Activated CD8-positive, alpha-beta memory T cell treated with anti-CD3 and anti-CD28 coated beads for 36 hours (primary cell): ENCODE measurements at regions not wholly inside any gene's neighbourhood (a gene's known extent, or its start where the extent isn't known, plus 50 kb on each side); places are given as distances from the start of the nearest gene placed in this dataset.

Source experiments
- CTCF ChIA-PET: fragments of 350-600 bp; sonication (Branson Sonifier 250); formaldehyde crosslinking; loops from one replicate; lab custom pipeline; 2021; ENCODE audit warnings: antibody characterized with exemption; lab: Charles Lee
- POLR2A ChIA-PET: fragments of 350-600 bp; sonication (Branson Sonifier 250); formaldehyde crosslinking; loops from one replicate; lab custom pipeline; 2021; ENCODE audit warnings: antibody characterized with exemption; lab: Charles Lee

- ChIA-PET POLR2A (no interaction called here), CTCF (interaction anchor here (0.6 to 1.3 kb wide), 2 partner anchors 48 to 117 kb away, joined by 3 to 4 read pairs; no protein-coding TSS in a partner anchor)
Measured at GRCh38 chr3:184471439-184471838, 90.1 kb upstream of the EPHB3 start.

GRCh38 chr3:184472723-184473428, 88.7 kb upstream of the EPHB3 start:
- ChIA-PET CTCF (no interaction called here), POLR2A (no interaction called here)

- POLR2A ChIA-PET: interaction anchor here (1.0 kb wide), 1 partner anchor 44 kb away, joined by 3 read pairs; no protein-coding TSS in a partner anchor
- CTCF ChIA-PET: interaction anchor here (2.3 kb wide), 1 partner anchor 39 kb away, joined by 6 read pairs; no protein-coding TSS in a partner anchor
Measured at GRCh38 chr3:184474897-184475296, 86.7 kb upstream of the EPHB3 start.

- ChIA-PET CTCF (no interaction called here), POLR2A (no interaction called here)
Measured at GRCh38 chr3:184477940-184478339, 83.6 kb upstream of the EPHB3 start.

GRCh38 chr3:184479426-184480126, 82.0 kb upstream of the EPHB3 start:
- ChIA-PET POLR2A (no interaction called here), CTCF (no interaction called here)

GRCh38 chr3:184480831-184481230, 80.8 kb upstream of the EPHB3 start:
- POLR2A ChIA-PET: interaction anchor here (0.5 kb wide), 1 partner anchor 34 kb away, joined by 9 read pairs; no protein-coding TSS in a partner anchor
- CTCF ChIA-PET: no interaction called here

- CTCF ChIA-PET: no interaction called here
- POLR2A ChIA-PET: no interaction called here
Measured at GRCh38 chr3:184481984-184482671, 79.5 kb upstream of the EPHB3 start.

- ChIA-PET CTCF (no interaction called here), POLR2A (no interaction called here)
Measured at GRCh38 chr3:184485241-184485640, 76.3 kb upstream of the EPHB3 start.

- ChIA-PET CTCF (no interaction called here), POLR2A (no interaction called here)
Measured at GRCh38 chr3:184485906-184486305, 75.7 kb upstream of the EPHB3 start.

GRCh38 chr3:184486614-184487013, 75.0 kb upstream of the EPHB3 start:
- ChIA-PET CTCF (interaction anchor here (0.6 kb wide), 1 partner anchor 728 kb away, joined by 3 read pairs; no protein-coding TSS in a partner anchor), POLR2A (no interaction called here)

- ChIA-PET CTCF (no interaction called here), POLR2A (no interaction called here)
Measured at GRCh38 chr3:184488577-184488976, 73.0 kb upstream of the EPHB3 start.

GRCh38 chr3:184489268-184489841, 72.2 kb upstream of the EPHB3 start:
- POLR2A ChIA-PET: no interaction called here
- CTCF ChIA-PET: no interaction called here

GRCh38 chr3:184491011-184491576, 70.5 kb upstream of the EPHB3 start:
- CTCF ChIA-PET: interaction anchor here (0.7 kb wide), 1 partner anchor 166 kb away, joined by 3 read pairs; no protein-coding TSS in a partner anchor

GRCh38 chr3:184491867-184492615, 69.5 kb upstream of the EPHB3 start:
- ChIA-PET POLR2A (interaction anchor here (0.7 kb wide), 1 partner anchor 91 kb away, joined by 4 read pairs; no protein-coding TSS in a partner anchor), CTCF (no interaction called here)

More at GRCh38 chr3:184491011-184491576, 70.5 kb upstream of the EPHB3 start:
- POLR2A ChIA-PET: no interaction called here

- ChIA-PET POLR2A (no interaction called here), CTCF (interaction anchor here (0.6 kb wide), 1 partner anchor 114 kb away, joined by 3 read pairs; no protein-coding TSS in a partner anchor)
Measured at GRCh38 chr3:184496933-184497332, 64.7 kb upstream of the EPHB3 start.

- CTCF ChIA-PET: no interaction called here
- POLR2A ChIA-PET: no interaction called here
Measured at GRCh38 chr3:184497804-184498203, 63.8 kb upstream of the EPHB3 start.

- POLR2A ChIA-PET: no interaction called here
- CTCF ChIA-PET: interaction anchor here (0.5 kb wide), 1 partner anchor 1413 kb away, joined by 4 read pairs; no protein-coding TSS in a partner anchor
Measured at GRCh38 chr3:184498986-184499606, 62.5 kb upstream of the EPHB3 start.
